ENCODE measurements at regions not wholly inside any gene's neighbourhood (a gene's known extent, or its start where the extent isn't known, plus 50 kb on each side); places are given as distances from the start of the nearest gene placed in this dataset.
"Not testable (repeated sequence)": the region's sequence is repeated elsewhere in the genome, so short reads cannot be mapped to it uniquely, and the experiment has no call there.

DNA sequence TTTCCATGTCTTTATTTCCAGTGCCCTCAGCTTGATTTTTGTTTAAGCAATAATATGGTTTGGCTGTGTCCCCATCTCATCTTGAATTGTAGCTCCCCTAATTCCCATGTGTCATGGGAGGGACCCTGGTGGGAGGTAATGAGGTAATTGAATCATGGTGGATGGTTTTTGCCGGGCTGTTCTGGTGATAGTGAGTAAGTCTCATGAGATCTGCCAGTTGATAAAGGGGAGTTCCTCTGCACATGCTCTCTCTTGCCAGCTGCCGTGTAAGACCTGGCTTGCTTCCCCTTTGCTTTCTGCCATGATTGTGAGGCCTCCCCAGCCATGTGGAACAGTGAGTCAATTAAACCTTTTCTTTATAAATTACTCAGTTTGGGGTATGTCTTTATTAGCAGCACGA lies 559.6 kb upstream of the ADAMTS5 start:
- DNase-seq, result no peak

DNA sequence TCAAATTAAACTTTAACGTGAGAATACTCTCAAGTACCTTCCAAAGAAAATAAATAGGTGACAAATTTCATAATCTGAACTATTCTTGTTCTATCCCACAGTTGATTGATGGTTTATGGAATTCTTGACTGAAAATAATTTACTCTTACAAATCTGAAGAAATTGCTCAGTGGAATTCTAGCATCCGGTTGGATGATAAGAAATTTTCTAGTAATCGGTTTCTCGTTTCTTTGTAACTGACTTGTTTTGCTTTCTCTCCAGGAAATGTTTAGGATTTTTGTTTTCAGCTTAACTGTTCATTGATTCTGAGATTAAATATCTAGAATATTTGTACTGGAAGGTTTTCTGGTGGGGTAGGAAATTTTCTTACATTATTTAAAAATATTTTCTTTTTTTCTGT lies 558.9 kb upstream of the ADAMTS5 start:
- DNase-seq, result no peak

DNA sequence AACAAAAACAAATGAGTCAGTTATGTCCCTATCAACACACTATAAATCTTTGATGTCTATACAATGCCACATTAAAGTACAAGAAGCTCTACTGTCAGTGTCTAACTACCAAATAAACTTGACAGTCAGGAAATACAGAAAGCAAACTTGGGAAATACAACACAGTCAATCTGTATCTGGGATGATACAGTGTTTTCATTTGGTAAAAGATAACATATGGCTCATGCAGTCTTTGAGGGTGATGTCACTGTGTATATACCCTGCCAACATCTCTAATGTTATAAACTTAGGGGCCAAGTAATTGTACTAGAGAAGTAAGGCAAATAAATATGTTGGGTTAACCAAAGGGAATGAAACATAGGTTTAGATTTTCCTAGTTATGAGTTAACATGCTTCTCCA lies 552.5 kb upstream of the ADAMTS5 start:
- DNase-seq, result no peak

DNA sequence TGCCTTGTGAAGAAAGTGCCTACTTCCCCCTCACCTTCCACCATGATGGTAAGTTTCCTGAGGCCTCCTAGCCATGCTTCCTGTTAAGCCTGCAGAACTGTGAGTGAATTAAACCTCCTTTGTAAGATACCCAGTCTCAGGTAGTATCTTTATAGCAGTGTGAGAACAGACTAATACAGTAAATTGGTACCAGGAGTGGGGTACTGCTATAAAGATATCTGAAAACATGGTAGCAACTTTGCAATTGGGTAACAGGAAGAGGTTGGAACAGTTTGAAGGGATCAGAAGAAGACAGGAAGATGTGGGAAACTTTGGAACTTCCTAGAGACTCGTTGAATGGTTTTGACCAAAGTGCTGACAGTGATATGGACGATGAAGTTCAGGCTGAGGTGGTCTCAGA lies 550.3 kb upstream of the ADAMTS5 start:
- not testable (repeated sequence) for DNase-seq

DNA sequence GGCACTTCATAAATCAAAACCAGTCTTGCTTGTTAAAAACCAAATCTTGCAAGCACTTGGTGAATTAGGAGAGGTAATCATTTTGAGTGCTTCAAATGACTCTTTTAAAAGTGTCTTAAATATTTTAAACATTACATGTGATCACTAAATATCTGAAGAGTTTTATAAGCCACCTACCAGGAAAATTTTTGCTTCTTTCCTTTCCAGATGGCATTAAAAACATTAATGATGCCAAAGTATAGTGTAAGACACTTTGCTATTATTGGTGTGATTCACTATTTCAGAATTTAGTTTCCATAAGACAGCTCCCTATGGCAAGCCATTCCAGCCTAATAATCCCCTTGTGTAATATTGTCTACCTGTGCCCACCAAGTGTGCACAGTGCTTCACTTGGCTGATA lies 548.8 kb upstream of the ADAMTS5 start:
- no peak for DNase-seq

DNA sequence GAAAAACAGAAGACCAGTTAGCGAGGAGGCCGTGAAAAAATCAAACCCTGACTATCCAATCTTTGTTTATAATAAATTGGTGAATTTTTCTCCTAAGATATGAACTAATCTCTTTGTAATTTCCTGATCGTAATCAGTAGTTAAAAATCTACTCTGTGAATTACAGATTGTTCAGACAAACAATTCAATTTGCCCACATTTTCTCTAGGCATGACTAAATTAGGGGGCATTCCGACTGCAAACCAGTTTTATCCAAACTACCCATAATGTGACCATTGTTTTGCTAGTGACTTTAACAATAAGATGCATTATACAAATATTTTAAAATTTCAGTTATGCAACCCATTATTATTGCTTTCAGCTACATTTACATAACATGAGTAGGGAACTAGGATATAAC lies 546.9 kb upstream of the ADAMTS5 start:
- no peak for DNase-seq

DNA sequence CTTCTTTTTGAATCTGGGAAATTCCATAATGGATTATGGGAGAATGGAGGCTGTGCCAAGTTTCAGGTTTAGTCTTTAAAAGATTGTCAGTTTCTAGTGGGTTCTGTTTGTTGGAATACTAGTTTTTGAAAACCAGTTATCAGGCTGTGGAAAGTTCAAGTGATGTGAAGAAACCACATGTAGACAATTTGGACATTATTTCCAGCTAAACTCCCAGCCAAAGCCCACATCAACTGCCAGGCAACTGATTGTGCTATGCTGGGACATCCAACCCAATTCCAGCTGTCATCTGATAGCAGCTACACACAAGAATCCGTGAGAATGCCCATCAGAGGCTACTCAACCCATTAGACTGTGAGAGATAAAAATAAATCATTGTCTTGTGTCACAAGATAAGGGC lies 546.1 kb upstream of the ADAMTS5 start:
- no peak for DNase-seq

DNA sequence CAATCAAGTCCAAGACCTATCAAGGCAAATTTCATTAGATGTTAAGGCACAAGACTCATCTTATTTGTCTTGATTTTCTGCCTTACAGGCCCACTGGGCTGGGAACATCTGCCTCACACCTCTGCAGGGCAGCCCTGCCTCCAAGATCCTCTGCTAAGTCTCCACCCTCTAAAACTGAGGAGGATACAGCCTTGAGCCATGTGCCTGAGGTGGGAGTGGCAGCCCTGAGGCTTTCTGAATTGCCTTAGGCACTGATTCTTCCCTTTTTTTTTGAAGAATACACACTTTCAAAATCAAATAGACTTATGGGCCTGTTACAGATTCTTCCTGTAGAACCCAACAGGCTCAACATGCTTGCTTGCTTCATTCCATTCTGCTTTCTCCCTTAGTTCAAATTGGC lies 544.3 kb upstream of the ADAMTS5 start:
- no peak for DNase-seq

DNA sequence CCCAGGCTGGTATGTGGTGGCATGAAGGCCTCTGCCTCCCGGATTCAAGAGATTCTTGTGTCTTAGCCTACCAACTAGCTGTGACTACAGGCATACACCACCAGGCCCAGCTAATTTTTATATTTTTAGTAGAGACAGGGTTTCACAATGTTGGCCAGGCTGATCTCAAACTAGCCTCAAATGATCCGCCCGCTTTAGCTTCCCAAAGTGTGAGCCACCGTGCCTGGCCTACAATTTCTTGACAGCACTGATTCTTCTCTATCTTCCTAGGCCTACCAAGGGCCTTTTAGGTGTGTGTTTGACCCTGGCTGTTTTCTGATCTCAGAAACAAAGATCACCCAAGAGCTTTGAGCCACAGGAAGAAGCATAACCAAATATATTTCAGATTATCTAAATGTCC lies 540.8 kb upstream of the ADAMTS5 start:
- no peak for DNase-seq

DNA sequence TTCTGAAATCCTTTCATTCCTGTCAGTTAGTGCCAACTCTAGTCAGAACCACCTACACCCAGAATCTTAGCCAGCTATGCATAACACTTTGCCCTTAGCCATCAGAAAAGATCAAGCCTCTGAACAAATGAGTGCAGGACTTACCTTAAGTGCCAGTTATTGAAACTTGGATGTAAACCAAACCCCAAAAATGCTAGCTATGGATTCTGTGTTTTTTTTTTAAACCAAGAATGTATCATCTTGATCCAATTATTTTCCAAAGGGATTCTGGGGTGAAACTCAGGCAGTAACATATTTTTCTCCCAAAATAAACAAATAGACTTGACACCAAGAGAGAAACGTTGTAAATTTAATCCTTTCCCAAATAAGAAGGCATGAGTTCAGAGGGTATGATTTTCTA lies 538.6 kb upstream of the ADAMTS5 start:
- no peak for DNase-seq

DNA sequence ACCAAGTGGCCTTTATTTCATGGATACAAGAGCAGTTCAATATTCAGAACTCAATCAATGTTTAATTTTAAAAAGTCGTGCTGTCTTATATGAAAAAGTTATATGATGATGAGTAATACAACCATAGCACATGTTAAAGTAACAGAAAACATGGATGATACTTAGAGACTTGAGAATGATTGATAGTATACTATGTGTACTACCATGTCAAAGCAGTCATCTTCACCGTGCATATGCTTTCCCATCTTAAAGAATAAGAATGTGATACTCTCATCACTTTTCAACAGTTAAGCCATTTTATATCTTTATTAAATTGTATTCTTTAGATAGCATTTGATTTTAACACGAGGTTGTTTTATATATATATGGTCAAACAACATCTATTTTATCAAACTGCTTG lies 535.9 kb upstream of the ADAMTS5 start:
- DNase-seq, result no peak

DNA sequence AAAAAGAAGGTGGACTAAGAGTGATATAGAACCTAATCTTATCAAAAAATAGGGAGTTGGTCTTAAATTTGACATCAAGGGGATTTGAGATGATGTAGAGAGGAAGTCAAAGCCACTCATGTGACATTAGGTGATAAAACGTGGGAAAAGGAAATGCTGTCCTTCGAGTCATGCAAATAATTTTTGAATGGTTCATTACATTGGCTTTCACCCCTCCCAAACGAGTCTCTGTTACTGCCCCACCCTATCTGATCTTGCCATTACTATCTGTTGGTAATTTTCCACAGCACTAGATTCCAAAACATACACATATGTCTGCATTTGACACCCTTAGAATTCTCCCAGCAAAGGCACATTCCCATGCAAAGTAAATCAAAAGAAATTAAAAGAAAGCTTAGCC lies 531.1 kb upstream of the ADAMTS5 start:
- no peak for DNase-seq

DNA sequence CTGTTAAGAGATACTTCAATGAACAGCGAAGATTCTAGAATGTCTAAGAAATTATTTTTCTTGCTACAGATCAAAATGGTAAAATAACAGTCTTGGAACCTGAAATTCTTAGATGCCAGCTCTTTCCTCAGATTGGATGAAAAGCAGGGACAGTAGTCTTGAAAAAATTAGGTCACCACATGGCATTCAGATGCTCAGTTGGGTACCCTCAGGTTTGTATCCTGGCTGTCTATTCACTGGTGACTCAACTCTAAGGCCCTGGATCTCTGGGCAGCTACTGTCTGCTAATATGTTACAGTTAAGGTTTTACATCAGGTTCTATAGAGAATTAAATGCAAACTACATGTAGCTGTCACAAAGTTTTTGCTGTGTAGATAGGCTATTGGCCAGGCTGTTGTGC lies 528.9 kb upstream of the ADAMTS5 start:
- no peak for DNase-seq

DNA sequence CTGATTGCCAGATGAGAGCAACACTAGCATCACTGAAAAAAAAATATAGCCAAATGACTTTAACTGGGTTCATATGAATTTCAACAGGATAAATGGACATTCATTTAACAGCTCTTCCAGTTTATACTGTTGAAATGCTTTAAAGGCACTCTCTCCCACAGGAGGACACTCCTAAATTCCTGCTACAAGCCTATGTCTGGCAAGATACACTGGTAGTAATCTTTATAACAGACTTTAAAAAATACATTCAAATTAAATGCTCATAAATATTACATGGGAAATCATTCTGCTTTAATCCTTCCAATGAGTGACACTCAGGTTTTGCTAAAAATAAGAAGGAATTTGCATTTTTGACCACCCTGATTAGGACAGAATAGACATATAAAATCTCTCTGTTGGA lies 526.7 kb upstream of the ADAMTS5 start:
- DNase-seq, result no peak

DNA sequence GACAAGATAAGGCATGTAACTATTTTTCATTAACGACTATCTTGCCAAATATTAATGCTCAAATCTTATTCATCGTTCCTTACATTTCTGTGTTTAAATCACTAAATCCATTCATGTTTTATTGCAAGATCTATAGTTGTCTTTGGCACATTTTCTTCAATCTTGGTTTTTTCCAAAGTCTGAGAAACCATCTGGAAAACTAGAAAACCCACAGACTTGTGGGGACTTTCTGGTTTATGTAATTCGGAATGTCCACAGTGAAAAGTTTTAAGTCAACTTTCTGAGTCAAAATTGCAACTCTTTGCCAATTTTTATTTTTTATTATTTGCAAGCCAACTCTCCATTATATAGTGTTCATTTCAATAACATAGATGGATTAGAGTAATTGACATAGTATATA lies 520.8 kb upstream of the ADAMTS5 start:
- no peak for DNase-seq

DNA sequence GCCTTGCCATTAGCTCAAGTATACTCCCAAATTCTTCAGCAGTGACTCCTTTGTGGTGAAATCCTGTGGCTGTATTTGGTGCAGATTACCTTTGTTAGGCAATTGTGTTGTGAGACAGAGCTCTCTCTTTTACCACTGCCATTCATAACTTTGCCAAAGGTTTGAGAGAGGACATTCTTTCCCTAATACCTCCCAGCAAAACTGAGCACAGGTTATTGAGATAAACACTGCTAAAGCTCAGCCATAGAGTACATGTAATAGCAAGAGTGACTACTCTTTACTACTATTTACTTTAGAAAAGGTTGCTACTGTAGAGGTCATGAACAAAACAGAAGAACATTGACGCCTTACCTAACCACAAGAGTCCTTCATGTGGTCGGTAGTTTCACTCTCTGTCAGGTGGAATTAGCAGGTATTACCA lies 514.0 kb upstream of the ADAMTS5 start:
- no peak for DNase-seq

DNA sequence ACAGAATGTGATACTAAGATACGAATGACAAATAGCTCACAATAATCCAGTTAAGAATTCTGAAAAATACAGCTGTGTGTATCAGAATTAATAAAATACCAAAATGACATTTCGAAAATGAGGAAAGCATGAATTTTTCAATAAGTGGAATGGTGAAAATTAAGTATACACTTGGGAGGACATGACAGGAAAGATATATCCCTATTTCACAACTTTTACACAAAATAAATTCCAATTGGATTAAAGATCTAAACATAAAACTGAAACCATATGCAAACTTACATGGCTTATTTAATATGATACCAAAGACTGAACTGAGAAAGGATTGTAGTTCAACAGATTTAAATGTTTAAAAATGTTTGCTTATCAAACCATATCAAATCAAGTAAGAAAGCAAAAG lies 510.4 kb upstream of the ADAMTS5 start:
- DNase-seq, result no peak

DNA sequence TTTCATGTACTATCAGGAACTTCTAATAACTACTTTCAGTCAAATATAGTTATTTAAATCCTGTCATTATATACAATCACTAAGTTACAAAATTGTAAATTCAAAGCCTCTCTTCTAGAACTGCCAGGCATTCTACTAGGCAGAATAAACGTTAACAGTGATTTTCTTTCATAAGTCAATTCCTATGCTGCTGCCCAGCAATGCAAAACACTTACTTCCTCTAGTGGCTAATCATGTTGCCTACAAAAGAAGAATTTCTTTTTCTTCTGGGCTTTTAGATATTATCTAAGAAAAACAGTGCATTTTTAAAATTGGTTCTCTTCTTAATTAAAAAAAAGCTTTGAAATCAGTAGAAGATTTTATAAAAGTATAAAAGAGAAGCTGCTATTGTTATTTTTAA lies 509.8 kb upstream of the ADAMTS5 start:
- no peak for DNase-seq

DNA sequence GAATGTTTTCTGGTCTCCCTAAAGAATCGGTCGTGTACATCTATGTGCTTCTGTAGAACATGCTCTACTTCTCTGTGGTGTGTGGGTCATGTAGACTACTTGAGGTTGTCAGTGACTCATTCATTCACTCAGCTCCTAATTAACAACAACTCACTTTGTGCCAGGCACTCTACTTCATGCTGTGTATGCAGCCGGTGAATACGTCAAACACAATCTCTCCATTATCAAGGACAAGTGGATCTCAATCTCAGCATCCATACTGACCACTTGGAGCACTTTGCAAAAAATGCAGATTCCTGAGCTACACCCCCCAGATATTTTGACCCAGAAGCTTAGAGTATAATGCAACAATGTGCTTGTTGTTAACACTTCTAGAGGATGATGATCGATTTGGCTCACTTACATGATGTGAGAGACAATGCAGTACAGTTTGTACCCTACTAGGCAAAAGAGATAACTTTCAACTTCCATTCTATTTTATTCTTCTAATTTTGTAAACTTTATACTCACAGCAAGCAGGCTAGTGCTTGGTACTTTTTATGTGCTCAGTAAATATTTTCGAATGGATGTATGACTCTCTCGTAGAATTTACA lies 508.6 kb upstream of the ADAMTS5 start:
- no peak for DNase-seq

DNA sequence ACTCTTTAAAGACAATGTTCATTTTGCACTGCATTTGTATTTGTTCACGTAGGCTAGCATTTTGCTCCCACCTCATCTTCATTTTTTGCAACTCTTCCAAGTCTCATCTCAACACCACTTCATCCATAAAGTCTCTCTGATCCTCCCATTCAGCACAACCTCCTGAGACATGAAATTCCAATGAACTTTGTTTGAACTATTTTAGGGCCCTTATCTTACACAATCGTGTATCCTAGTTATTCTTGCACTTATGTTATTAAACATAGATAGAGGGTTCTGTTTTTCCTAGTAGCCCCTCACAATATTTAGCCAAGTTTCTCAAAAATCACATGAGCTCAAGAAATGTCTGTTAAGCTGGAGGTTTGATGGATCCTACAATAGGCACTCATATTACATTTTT lies 500.5 kb upstream of the ADAMTS5 start:
- DNase-seq, result no peak

DNA sequence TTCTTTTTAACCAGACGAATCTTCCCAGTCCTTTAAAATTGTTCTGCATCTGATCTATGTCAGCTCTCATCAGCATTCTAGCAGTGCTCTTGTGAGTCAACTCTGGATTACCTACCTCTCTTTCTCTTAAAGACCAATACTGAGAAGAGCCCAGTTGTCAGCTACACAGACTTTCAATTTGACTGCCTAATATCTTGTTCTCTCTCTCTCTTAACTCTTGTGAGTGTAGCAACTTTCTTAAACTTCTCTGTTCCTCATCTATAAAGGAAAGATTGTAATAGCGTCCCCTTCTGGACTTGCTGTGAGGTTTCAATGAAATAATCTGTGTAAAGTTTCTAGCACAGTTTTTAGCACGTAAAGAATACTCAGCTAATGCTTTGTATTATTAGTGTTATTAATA lies 499.3 kb upstream of the ADAMTS5 start:
- no peak for DNase-seq

DNA sequence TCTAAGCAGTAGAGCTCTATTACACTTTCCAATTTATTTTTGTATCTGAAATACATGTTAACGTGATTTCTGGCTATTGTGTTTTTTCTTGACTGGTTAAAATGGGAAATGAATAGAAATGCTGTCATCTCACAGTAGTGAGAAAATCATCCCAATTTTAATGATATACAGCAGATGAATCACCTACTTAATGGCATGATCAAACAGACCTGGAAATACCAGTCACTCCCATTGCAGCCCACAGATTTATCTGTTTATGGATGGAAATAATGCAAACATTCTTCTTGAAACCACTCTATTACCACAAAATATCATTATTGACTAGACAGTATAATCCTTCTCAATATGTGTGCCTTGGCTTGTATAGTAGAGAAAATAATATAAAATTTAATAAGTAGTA lies 497.8 kb upstream of the ADAMTS5 start:
- DNase-seq, result no peak

DNA sequence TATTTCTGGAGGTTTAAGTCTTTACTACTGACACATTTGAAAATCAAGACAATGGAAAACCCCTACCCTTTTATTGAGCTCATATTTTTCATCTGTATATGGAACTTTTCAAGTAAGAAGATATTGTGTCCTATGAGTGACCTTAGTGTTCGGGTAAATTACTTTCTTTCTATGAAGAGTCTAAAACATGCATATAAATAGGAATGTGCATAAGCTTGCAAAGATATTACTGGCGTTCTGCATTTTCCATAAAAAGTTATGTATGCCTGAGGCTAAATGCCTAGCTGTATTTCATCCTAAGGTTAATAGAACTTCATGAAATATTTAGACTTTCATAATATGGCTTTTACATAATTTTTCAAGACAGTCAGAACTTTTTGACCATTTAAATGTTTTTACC lies 495.8 kb upstream of the ADAMTS5 start:
- no peak for DNase-seq

DNA sequence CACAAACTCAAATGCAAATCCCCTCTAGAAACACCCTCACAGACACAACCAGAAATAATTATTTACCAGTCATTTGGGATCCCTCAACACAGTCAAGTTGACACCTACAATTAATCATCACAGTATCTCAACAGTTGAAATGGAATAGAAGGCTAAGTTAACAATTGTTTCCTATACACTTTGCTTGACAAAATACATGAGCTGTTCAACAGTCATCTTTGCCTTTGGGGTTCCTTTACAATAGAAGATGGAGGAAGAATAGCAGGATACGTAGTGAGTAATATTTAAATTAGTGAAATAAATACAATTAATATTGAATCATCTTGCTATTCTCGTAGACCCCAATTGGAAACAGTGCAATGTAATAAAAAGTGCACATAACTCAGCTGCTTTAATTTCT lies 487.3 kb upstream of the ADAMTS5 start:
- DNase-seq, result no peak

DNA sequence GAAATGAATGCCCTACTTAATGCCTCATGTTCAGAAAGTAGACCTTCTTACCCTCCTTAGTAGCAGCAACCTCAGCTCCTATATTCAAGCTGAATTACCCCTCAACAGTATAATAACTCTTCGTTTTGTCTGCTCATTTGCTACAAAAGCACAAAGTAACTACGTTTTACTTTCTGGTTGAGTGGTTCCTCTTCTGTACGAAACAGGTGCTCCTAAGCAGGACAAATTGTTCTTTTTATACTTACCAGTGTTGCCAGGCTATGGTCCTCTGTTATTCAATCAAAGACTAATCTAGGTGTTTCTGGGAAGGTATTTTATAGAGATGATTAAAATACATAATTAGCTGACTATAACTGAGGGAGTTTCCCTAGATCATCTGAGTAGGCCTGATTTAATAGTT lies 484.2 kb upstream of the ADAMTS5 start:
- no peak for DNase-seq

DNA sequence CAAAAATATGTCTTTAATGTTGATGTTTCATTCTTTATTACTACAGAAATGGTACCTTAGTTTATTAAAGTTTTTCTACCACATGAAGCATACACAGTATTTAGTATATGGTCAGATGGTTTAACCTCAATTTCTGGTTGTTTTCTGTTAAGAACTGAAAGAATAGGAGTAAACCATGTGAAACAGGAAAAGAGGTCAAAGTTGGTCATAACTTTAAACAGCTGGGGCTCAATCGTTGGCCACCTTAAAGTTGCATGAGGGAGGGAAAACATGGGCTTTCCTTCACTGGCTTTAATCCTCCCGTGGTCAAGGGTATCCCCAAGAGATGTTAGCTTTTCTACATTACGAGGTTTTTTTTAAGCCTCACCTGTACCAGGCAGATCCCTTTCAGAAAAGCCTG lies 483.3 kb upstream of the ADAMTS5 start:
- DNase-seq, result no peak
